NK-92 treated with Interleukin-12 subunit alpha and Interleukin-12 subunit beta, amount 100 ng/mL, for 24 hours (cell line): ENCODE measurements at regions not wholly inside any gene's neighbourhood (a gene's known extent, or its start where the extent isn't known, plus 50 kb on each side); places are given as distances from the start of the nearest gene placed in this dataset.

Source experiments
- DNase-seq: peaks from one replicate; lab custom pipeline; 2025; lab: John Stamatoyannopoulos, UW

DNA sequence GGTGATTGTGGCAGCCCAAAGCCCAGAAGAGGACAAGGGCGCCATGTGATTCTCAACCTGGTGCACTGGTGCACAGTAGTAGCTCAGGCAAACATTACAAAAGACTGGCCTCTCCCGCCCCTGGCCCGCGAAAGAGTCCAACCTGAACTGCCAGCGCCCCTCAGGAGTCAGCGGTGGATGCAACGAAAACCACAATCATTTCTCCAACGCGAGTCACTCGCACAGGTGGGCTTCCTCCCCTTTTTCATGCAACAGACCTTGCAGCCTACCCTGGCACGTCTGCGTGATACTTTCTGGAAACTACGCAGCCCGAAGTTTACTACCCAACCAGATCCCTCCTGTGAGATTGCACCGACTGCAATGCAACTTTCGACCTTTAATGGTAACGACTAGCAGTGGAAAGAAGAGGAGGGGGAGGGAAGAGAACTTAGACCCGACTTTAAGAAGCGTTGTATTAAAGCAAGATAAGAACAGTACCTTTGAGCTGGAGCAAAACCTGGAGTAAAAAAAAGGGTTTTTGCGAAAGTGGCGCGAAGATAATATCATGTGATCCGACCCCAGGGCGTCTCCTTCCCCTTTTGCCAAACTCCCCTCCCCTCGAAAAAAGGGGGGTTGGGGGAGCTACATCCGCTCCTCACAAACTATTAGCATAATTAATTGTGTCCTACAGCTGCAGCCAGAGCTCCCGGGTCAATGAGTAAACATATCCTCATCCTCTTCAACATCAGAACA, 63.3 kb upstream of the CCDC160 start:
- DNase-seq: no peak

- no peak for DNase-seq
Observed at GRCh38 chrX:134174273-134174660, 62.7 kb upstream of the CCDC160 start.

GRCh38 chrX:134174859-134175258, 62.1 kb upstream of the CCDC160 start:
- DNase-seq: no peak

DNA sequence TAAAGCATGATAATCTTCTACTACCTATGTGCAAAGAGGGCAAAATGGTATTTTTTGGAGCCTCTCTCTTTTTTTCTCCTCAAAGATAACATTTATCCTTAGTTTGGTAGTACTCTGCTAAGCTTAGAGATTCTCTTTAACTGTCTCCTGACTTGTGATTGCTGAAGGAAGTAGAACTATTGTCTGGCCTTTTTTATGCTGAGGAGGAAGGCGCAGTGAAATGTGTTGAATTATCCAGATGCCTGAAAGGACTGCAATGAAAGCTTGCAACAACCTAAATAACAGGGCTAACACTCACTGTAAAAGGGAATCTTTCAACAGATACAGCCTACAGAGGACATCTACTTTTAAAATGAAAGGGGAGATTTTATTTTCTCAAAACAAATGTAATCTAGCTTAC, 59.5 kb upstream of the CCDC160 start:
- no peak for DNase-seq

GRCh38 chrX:134180601-134181274, 56.2 kb upstream of the CCDC160 start:
- no peak for DNase-seq

GRCh38 chrX:134181275-134181660, 55.7 kb upstream of the CCDC160 start:
- no peak for DNase-seq

DNA sequence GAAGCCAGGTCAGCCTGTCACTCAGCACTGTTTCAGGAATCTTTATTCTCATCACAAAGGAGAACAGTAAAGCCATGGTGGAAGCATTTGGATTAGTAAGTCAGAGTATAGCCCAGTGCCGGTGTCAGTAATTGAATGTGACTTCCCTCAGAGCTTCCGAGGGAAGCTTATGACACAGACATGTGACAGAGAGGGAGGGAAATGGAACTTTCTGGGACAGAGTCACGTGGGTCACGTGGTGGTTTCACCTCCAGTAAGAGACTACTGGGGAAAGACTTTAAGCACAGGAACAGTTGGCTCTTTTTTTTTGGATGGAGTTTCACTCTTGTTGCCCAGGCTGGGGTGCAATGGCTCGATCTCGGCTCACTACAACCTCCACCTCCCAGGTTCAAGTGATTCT, 53.3 kb upstream of the CCDC160 start:
- DNase-seq: no peak

DNA sequence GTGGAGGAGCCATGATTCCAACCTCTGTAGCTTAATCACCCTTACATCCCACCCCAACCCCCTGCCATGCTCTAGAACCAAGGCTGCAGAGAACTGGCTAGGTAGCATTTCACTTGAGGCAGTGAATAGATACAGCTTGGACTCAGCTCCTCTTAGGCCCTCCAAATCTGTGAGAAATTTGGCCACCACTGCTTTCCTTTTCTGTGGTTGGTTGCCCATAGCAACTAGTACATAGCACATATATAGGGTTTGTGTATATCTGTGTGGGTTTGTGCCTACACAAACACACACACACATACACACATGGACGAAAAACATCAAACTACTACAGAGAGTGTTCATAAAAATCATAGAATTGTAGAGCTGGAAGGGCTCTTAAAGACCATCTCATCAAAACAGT, 52.0 kb upstream of the CCDC160 start:
- peak; percentile 21 for DNase-seq

- DNase-seq: peak; percentile 23
Observed at GRCh38 chrX:134186362-134187121, 50.4 kb upstream of the CCDC160 start.
